NCI-H1092 treated with DMSO at 0.1 percent for 48 hours (cell line): ENCODE measurements at regions not wholly inside any gene's neighbourhood (a gene's known extent, or its start where the extent isn't known, plus 50 kb on each side); places are given as distances from the start of the nearest gene placed in this dataset.

ENCODE experiments used
- DNase-seq: peaks from one replicate; lab custom pipeline; 2025; lab: John Stamatoyannopoulos, UW

- DNase-seq: no peak
Measured at GRCh38 chr3:148642616-148643015, 55.1 kb upstream of the AGTR1 start.

- no peak for DNase-seq
Measured at GRCh38 chr3:148643389-148643840, 54.3 kb upstream of the AGTR1 start.

- DNase-seq: no peak
Measured at GRCh38 chr3:148646126-148646665, 51.5 kb upstream of the AGTR1 start.
